ENCODE measurements at regions not wholly inside any gene's neighbourhood (a gene's known extent, or its start where the extent isn't known, plus 50 kb on each side); places are given as distances from the start of the nearest gene placed in this dataset.

GRCh38 chr6:21521276-21521675 is 72.3 kb upstream of the SOX4 start:
- no peaks in the 10 kb centered on the region for H3K4me1 ChIP-seq
- intact Hi-C loops (cut with DNase I; ENCODE audit: low total_unique reads): no loop called here
- no peaks in the 10 kb centered on the region for H3K9me3 ChIP-seq
- H3K27ac ChIP-seq: no peak overlapping the region
- no peaks in the 10 kb centered on the region for H3K36me3 ChIP-seq
- no peak overlapping the region for H3K4me3 ChIP-seq
- TF ChIP-seq POLR2A (IDR thresholded peaks at IDR 0.05) (no peak), EP300 (IDR thresholded peaks at IDR 0.05) (no peak), POLR2AphosphoS5 (IDR thresholded peaks at IDR 0.05) (no peak)
- TF ChIP-seq, protein P1, sequence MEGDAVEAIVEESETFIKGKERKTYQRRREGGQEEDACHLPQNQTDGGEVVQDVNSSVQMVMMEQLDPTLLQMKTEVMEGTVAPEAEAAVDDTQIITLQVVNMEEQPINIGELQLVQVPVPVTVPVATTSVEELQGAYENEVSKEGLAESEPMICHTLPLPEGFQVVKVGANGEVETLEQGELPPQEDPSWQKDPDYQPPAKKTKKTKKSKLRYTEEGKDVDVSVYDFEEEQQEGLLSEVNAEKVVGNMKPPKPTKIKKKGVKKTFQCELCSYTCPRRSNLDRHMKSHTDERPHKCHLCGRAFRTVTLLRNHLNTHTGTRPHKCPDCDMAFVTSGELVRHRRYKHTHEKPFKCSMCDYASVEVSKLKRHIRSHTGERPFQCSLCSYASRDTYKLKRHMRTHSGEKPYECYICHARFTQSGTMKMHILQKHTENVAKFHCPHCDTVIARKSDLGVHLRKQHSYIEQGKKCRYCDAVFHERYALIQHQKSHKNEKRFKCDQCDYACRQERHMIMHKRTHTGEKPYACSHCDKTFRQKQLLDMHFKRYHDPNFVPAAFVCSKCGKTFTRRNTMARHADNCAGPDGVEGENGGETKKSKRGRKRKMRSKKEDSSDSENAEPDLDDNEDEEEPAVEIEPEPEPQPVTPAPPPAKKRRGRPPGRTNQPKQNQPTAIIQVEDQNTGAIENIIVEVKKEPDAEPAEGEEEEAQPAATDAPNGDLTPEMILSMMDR (IDR thresholded peaks at IDR 0.05): no peak
- no peak for DNase-seq
- WGBS, 5 donors: 53 to 68% (median 60%) methylated on average over 4 of the region's 4 CpGs
- no peaks in the 10 kb centered on the region for H3K27me3 ChIP-seq

DNA sequence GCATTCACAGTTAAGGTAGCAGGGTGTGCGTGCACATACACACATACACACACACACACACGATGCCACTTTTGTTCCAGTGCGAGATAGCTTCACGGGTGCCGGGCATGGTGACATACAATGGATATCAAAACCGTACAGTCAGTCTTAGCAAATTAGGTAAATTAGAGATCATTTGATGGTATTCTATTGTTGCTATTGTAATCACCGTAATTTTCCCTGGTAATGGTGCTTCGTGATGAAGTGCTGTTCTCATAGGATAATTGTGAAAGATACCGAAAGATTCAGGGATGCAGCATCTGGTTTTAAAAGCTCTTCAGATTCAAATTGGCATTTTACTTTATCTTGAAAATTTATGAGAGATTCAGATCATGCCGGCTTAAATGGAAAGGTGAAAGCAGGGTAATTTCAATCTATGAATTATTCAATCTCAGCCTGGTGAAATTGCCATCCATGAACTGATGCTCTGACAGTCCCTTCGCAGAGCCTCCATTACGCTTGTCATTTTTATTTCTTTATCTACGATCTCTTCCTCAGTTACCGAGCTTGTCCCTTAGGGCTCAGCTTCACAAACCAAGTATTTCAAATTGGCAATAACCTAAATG is 71.3 kb upstream of the SOX4 start:
- TF ChIP-seq POLR2A (IDR thresholded peaks at IDR 0.05) (no peak), EP300 (IDR thresholded peaks at IDR 0.05) (no peak), POLR2AphosphoS5 (IDR thresholded peaks at IDR 0.05) (no peak)
- TF ChIP-seq, protein P1 (IDR thresholded peaks at IDR 0.05): no peak

DNA sequence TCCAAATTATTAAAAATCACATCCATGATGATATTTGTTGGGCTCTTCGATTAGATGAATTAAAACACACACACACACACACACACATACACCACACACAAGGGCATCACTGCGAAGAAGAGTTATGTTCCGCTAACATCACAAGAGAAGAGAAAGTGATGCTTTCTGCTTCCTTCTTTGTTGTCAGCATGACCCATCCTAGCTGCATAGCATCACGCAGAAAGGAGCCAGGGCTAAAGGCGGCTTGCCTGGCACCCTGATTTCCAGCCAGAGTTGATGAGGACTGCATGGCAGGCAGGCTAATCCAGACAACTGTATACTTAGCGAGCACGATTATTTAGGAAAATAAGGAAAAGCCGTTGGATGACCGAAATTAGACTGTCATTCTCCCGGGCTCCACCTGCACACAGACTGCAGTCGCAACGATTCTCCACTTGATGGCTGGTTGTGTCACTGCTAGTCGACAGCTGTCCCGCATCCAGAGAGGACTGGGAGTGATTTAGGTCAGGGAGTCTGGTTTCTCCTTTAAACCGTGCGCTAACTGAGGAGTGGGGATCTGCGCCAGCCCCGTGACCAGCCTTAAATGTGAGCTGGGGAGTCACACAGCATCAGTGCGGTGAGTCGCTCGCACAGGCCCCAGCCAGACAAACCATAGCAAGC is 70.6 kb upstream of the SOX4 start:
- TF ChIP-seq EP300 (IDR thresholded peaks at IDR 0.05) (no peak), POLR2A (IDR thresholded peaks at IDR 0.05) (no peak), POLR2AphosphoS5 (IDR thresholded peaks at IDR 0.05) (no peak)
- TF ChIP-seq, protein P1 (IDR thresholded peaks at IDR 0.05): no peak
- Histone ChIP-seq H3K36me3 (no peaks in the 10 kb centered on the region), H3K4me1 (no peaks in the 10 kb centered on the region), H3K27ac (no peak overlapping the region), H3K27me3 (no peaks in the 10 kb centered on the region), H3K4me3 (no peak overlapping the region), H3K9me3 (no peaks in the 10 kb centered on the region)
- 76 to 82% (median 81%) methylated on average over 20 to 21 of the region's 21 CpGs for WGBS, 5 donors
- DNase-seq: no peak
- intact Hi-C loops (cut with DNase I; ENCODE audit: low total_unique reads): no loop called here

More for the DNA sequence above, 71.3 kb upstream of the SOX4 start:
- no peaks in the 10 kb centered on the region for H3K27me3 ChIP-seq
- WGBS, 5 donors: 90 to 95% (median 93%) methylated on average over 14 of the region's 14 CpGs
- DNase-seq: no peak
- no peak overlapping the region for H3K4me3 ChIP-seq
- no peaks in the 10 kb centered on the region for H3K4me1 ChIP-seq
- intact Hi-C loops (cut with DNase I; ENCODE audit: low total_unique reads): no loop called here
- no peaks in the 10 kb centered on the region for H3K36me3 ChIP-seq
- H3K27ac ChIP-seq: no peak overlapping the region
- no peaks in the 10 kb centered on the region for H3K9me3 ChIP-seq

DNA sequence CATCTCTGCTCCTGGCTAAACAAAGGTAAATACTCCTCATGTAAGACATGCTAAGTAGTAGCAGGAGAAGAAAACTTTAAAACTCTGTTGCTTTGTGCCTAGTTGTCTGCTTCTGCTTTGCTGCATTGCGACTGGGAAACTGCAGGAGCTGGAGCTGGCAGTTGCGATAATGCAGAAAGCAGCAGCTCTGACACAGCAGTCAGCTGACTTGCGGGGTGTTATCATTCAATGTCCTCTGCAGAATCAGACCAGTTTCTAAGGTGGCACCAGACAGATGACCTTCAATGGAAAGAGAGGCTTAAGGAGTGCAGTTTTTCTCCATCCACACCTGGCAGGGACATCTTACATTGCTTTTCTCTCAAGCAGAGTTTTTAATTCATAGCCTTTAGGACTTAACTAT is 69.9 kb upstream of the SOX4 start:
- Histone ChIP-seq H3K27me3 (no peaks in the 10 kb centered on the region), H3K27ac (no peak overlapping the region), H3K4me3 (no peak overlapping the region), H3K36me3 (no peaks in the 10 kb centered on the region), H3K4me1 (no peaks in the 10 kb centered on the region), H3K9me3 (no peaks in the 10 kb centered on the region)
- DNase-seq: peak in 1 of 2 donors; percentile 37
- 42 to 83% (median 65%) methylated on average over 3 of the region's 3 CpGs for WGBS, 5 donors
- no peak for TF ChIP-seq EP300 (IDR thresholded peaks at IDR 0.05)
- no peak for TF ChIP-seq POLR2A (IDR thresholded peaks at IDR 0.05)
- no peak for TF ChIP-seq POLR2AphosphoS5 (IDR thresholded peaks at IDR 0.05)
- TF ChIP-seq, protein P1 (IDR thresholded peaks at IDR 0.05): no peak
- intact Hi-C loops (cut with DNase I; ENCODE audit: low total_unique reads): no loop called here
